ENCODE measurements at regions not wholly inside any gene's neighbourhood (a gene's known extent, or its start where the extent isn't known, plus 50 kb on each side); places are given as distances from the start of the nearest gene placed in this dataset. TPM values are rescaled to one million over a fixed set of nuclear protein-coding genes. Genes with fewer than 3 reads are reported as not detected.

DNA sequence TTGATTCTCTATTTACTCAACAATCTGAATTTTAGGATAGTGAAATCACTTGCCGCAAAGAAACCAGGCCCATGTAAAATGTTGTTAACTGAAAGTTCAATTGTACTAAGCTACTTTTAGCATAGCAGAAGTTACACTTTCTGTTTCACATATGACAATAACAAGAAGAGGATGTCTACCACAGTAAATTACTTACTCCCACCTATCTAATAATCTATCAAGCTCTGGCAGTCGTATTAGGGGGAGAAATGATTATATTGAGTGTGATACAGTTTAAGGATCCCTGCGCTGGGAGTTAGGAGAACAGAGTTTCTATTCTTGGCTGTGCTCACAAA is 66.5 kb upstream of the CAND1 start:
- no peak for TF ChIP-seq POLR2AphosphoS5 (IDR thresholded peaks at IDR 0.05; ENCODE audit: insufficient read depth in 1 of 2, low read depth in 1 of 2)
- H3K4me1 ChIP-seq = no peaks in the 10 kb centered on the region
- H3K27me3 ChIP-seq = no peaks in the 10 kb centered on the region
- no peak overlapping the region for H3K27ac ChIP-seq
- H3K4me3 ChIP-seq = no peak overlapping the region
- no peaks in the 10 kb centered on the region for H3K36me3 ChIP-seq
- H3K9me3 ChIP-seq = no peaks in the 10 kb centered on the region
- no peak for DNase-seq (ENCODE audit: extremely low spot score in 2 of 2)
- intact Hi-C loops (cut with DNase I) = no loop called here

DNA sequence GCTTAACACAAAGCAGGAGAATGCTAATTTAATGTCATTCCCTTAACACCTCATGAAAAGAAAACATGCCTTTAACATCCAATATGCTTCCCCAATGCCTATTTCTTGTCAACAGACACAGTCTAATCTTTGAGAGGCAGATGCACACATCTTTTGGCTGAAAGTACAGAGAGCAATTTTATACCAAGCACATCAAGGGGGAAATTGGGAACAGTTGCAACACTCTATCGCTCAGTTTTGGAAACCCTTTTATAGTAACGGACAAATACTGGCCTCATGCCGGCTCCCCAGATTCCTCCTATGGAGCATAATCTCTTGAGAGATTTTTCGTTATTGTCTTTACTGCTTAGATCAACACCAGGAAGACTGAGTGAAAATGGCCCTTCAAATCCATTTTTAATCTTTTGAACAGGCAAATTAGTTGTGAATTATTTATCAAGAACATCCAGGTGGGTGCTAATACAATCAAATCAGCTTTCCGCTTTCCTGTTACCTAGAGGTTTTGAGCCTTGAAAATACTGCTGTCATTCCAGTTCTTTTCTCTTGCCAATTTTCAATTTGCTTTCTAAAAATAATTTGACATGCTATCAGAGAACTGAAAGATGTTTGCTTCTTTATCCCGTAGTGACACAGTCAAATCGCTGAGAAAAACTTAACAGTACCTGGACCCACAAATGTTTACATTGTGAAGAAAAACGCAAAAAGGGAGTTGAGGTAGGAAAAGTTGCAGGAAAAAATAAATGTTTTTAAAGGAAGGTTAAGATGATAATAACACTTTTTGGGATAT is 60.7 kb upstream of the CAND1 start:
- Histone ChIP-seq H3K27me3 (no peaks in the 10 kb centered on the region), H3K27ac (no peak overlapping the region), H3K9me3 (no peaks in the 10 kb centered on the region), H3K4me1 (no peaks in the 10 kb centered on the region), H3K4me3 (no peak overlapping the region), H3K36me3 (no peaks in the 10 kb centered on the region)
- intact Hi-C loops (cut with DNase I) = no loop called here
- TF ChIP-seq, protein P1, sequence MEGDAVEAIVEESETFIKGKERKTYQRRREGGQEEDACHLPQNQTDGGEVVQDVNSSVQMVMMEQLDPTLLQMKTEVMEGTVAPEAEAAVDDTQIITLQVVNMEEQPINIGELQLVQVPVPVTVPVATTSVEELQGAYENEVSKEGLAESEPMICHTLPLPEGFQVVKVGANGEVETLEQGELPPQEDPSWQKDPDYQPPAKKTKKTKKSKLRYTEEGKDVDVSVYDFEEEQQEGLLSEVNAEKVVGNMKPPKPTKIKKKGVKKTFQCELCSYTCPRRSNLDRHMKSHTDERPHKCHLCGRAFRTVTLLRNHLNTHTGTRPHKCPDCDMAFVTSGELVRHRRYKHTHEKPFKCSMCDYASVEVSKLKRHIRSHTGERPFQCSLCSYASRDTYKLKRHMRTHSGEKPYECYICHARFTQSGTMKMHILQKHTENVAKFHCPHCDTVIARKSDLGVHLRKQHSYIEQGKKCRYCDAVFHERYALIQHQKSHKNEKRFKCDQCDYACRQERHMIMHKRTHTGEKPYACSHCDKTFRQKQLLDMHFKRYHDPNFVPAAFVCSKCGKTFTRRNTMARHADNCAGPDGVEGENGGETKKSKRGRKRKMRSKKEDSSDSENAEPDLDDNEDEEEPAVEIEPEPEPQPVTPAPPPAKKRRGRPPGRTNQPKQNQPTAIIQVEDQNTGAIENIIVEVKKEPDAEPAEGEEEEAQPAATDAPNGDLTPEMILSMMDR (IDR thresholded peaks at IDR 0.05) = no peak
- no peak for TF ChIP-seq POLR2A (IDR thresholded peaks at IDR 0.05)
- no peak for TF ChIP-seq POLR2AphosphoS5 (IDR thresholded peaks at IDR 0.05; ENCODE audit: insufficient read depth in 1 of 2, low read depth in 1 of 2)
- DNase-seq (ENCODE audit: extremely low spot score in 2 of 2) = no peak

GRCh38 chr12:67211029-67211428 is 58.1 kb upstream of the CAND1 start:
- intact Hi-C loops (cut with DNase I) = no loop called here
- no peaks in the 10 kb centered on the region for H3K27me3 ChIP-seq
- H3K36me3 ChIP-seq = no peaks in the 10 kb centered on the region
- no peak overlapping the region for H3K4me3 ChIP-seq
- no peaks in the 10 kb centered on the region for H3K9me3 ChIP-seq
- no peaks in the 10 kb centered on the region for H3K4me1 ChIP-seq
- TF ChIP-seq, protein P1 (IDR thresholded peaks at IDR 0.05) = no peak
- TF ChIP-seq POLR2AphosphoS5 (IDR thresholded peaks at IDR 0.05; ENCODE audit: insufficient read depth in 1 of 2, low read depth in 1 of 2) (no peak), POLR2A (IDR thresholded peaks at IDR 0.05) (no peak)
- no peak overlapping the region for H3K27ac ChIP-seq
- DNase-seq (ENCODE audit: extremely low spot score in 2 of 2) = no peak

- Histone ChIP-seq H3K27me3 (no peaks in the 10 kb centered on the region), H3K4me1 (no peaks in the 10 kb centered on the region), H3K27ac (no peak overlapping the region), H3K4me3 (no peak overlapping the region), H3K36me3 (no peaks in the 10 kb centered on the region), H3K9me3 (no peaks in the 10 kb centered on the region)
- no peak for DNase-seq (ENCODE audit: extremely low spot score in 2 of 2)
- intact Hi-C loops (cut with DNase I) = no loop called here
- TF ChIP-seq, protein P1 (IDR thresholded peaks at IDR 0.05) = no peak
- no peak for TF ChIP-seq POLR2AphosphoS5 (IDR thresholded peaks at IDR 0.05; ENCODE audit: insufficient read depth in 1 of 2, low read depth in 1 of 2)
- no peak for TF ChIP-seq POLR2A (IDR thresholded peaks at IDR 0.05)
Observed at GRCh38 chr12:67211494-67211893, 57.7 kb upstream of the CAND1 start.

- TF ChIP-seq POLR2AphosphoS5 (IDR thresholded peaks at IDR 0.05; ENCODE audit: insufficient read depth in 1 of 2, low read depth in 1 of 2) (no peak), POLR2A (IDR thresholded peaks at IDR 0.05) (no peak)
- TF ChIP-seq, protein P1 (IDR thresholded peaks at IDR 0.05) = no peak
- no peaks in the 10 kb centered on the region for H3K27me3 ChIP-seq
- H3K4me3 ChIP-seq = no peak overlapping the region
- DNase-seq (ENCODE audit: extremely low spot score in 2 of 2) = no peak
- no peaks in the 10 kb centered on the region for H3K4me1 ChIP-seq
- no peak overlapping the region for H3K27ac ChIP-seq
- no peaks in the 10 kb centered on the region for H3K9me3 ChIP-seq
- intact Hi-C loops (cut with DNase I) = no loop called here
- no peaks in the 10 kb centered on the region for H3K36me3 ChIP-seq
Observed at GRCh38 chr12:67217647-67218046, 51.5 kb upstream of the CAND1 start.

Small RNA genes lying in the stretch of these regions (small RNA-seq; reads per million reads assigned to genes)
- gene AC073530.2 = not detected

Data from vagina (tissue), 2 donors.